GM19035 (cell line): ENCODE measurements at regions not wholly inside any gene's neighbourhood (a gene's known extent, or its start where the extent isn't known, plus 50 kb on each side); places are given as distances from the start of the nearest gene placed in this dataset.

Experiments used
- ATAC-seq: cut with Tn5 transposase; IDR thresholded peaks from one replicate; pipeline ENCODE4 v1.9.1; 2021; ENCODE audit not compliant: unreplicated experiment

DNA sequence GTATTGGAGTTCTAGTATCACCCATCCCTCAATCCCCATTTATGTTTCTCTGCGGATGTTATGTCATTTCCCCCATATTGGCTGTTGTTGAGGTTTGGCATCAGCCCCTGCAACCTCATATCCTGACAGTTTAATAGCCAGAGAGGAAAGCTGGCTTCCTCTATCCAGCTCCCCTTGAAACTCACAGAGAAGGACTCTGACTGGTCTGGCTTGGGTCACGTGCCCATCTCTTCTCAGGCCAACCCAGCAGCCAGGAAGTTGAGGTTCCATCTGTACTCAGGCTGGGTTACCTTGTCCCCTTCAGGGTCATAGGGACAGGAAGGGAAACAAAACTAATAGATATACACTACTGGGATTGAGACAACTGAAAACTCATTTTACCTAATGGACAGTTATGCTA is 148.0 kb upstream of the SLC14A2 start:
- no peak for ATAC-seq

GRCh38 chr18:45467945-45468344 is 147.3 kb upstream of the SLC14A2 start:
- no peak for ATAC-seq

- ATAC-seq, result no peak
Observed at GRCh38 chr18:45478889-45479288, 136.4 kb upstream of the SLC14A2 start.

GRCh38 chr18:45480219-45481015 is 134.9 kb upstream of the SLC14A2 start:
- no peak for ATAC-seq

DNA sequence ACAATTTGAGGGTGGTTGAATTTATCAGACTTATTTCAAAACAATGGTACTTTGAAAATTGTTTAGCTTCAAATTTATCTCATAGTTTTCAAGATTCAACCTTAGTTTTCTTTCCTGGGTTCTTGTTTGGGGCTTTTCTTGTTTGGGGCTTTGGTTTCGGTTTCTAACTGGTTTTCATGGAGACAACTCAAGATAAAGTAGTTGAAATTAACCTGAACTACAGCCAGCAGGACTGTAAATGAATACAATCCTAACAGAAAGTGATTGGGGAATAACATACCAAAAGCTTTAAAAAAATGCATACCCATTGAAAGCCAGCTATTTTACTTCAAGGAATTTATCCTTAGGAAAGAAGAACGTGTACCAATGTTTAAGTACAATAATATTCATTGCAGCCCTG is 133.5 kb upstream of the SLC14A2 start:
- no peak for ATAC-seq

DNA sequence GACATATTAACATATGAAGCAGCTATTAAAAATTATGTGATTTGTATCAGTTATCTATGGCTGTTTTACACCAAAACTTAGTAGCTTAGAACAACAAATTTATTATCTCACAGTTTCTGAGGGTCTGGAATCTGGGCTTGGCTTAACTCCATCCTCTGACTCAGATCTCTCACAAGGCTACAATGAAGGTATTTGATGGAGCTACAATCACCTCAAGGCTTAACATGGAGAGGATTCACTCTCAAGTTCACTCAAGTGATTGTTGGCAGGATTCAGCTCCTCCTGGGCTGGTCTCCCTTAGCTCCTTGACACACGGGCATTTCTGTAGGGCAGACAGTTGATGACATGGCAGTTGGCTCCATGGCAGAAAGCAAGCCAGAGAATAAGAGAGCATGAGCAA is 133.0 kb upstream of the SLC14A2 start:
- ATAC-seq, result no peak

DNA sequence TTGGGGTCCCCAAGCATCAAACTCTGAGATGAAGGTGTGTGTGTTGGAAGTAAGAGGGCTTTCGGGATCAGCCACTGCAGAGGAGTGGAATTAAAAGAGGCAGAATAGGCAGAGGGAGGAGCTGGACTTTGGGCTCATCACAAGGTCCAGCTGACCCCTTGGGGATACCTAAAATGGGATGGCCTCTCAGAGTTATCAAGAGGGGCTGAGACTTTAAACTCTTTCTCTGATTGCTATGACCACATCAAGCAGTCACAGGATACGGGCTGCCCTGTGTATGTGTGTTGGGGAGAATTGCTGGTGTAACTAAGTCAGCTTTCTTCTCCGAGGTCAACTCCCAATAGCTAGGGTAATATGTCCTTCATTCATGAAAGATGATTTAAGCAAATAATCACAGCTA is 127.7 kb upstream of the SLC14A2 start:
- no peak for ATAC-seq

- no peak for ATAC-seq
Observed at GRCh38 chr18:45488645-45489044, 126.6 kb upstream of the SLC14A2 start.

DNA sequence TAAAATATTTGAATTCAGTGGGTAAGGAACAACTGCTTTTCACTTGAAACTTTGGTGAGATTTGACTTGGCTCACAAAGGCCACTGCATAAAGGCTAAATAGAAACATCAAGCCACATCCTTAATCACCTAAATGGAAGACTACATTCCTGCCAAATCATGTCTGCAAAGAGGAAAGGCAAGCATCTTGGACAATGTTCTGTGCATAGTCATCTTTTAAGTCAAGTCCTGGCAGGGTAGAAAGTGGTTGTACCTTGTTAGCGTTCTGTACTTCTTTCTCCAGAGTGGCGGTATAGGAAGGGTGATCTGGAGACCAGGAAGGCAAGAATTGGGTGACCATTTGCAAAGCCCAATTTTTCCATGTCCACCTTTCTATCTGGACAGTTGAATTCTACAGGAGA is 121.4 kb upstream of the SLC14A2 start:
- ATAC-seq, result no peak

DNA sequence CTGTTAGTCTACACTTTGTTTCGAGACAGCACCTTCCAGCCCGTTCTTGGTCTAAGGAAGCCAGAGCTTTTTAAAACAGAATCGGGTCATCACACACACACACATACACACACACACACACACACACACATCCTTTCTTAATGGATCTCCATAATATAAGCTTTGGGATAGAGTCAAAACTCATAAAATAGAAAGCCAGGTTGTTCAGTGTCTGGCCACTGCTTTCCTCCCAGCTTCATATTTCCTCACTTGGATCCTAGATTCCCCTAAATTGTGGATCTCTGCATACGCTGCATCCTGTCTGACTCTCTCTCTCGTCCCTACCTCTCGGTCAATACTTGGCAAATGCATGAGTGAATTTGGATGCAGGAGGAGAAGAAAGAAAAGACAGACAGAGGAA is 120.5 kb upstream of the SLC14A2 start:
- ATAC-seq, result no peak

DNA sequence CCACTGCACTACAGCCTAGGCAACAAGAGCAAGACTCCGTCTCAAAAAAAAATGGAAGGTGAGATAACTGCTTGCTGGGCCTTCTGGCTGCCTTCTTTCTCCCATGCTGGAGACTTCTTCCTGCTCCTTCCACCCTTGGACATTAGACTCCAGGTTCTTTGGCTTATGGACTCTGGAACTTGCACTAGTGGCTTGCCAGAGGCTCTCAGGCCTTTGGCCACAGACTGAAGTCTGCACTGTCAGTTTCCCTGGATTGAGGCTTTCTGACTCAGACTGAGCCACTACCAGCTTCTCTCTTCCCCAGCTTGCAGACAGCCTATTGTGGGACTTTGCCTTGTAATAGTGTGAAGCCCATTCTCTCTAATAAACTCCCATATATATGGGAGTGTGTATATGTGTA is 118.5 kb upstream of the SLC14A2 start:
- no peak for ATAC-seq

GRCh38 chr18:45497595-45498286 is 117.5 kb upstream of the SLC14A2 start:
- ATAC-seq, result no peak

GRCh38 chr18:45498287-45498658 is 117.0 kb upstream of the SLC14A2 start:
- no peak for ATAC-seq

GRCh38 chr18:45503990-45504389 is 111.3 kb upstream of the SLC14A2 start:
- ATAC-seq, result no peak

GRCh38 chr18:45505497-45506206 is 109.6 kb upstream of the SLC14A2 start:
- no peak for ATAC-seq

DNA sequence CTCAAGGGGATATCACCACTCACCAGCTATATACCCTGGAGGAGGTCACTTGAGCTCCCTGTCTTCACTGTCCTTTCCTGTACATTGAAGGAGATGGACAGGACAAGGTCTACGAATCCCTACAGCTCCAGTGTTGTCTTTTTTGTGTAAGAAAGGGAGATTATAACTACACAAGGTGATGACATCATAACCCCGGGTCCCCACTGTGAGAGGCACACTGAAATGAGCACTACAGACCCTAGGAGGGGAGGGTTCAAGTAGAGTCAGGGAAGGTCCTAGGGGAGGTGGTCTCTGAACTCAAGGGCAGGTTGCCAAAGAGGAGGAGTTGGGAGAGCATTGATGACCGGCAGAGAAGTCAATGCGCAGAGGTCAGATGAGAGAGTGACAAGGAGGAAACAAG is 108.3 kb upstream of the SLC14A2 start:
- no peak for ATAC-seq

GRCh38 chr18:45509535-45509934 is 105.7 kb upstream of the SLC14A2 start:
- no peak for ATAC-seq

- ATAC-seq, result no peak
Observed at GRCh38 chr18:45510656-45511055, 104.6 kb upstream of the SLC14A2 start.

DNA sequence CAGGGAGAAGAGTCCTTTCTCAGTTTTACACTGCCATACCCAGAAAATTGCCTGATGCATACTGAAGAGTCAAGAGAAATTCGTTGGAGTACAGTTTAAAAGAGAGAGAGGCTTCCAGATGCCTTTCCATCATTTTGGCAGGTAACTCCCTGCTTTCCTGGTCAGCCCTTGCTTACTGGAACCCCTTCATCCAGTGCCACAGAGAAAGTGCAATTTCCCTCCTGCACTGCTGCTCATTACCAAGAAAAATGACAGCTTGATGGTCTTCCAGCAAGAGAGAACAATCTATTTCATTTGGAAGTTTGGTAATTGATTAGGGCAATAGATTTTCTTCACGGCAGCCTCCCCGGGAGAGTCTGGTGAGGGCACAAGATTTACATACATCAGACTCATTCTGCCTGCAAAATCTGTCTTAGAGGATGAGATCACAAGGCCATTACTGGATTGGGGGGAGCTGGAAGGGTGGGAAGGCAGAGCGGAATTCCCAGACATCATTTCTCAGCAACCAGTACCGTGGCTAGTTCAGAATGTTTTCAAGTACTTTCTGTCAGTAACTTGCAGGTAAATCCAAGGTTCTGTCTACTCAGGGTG is 102.8 kb upstream of the SLC14A2 start:
- no peak for ATAC-seq

GRCh38 chr18:45517181-45517741 is 98.0 kb upstream of the SLC14A2 start:
- ATAC-seq, result no peak
